GM19043 (cell line): ENCODE measurements at regions not wholly inside any gene's neighbourhood (a gene's known extent, or its start where the extent isn't known, plus 50 kb on each side); places are given as distances from the start of the nearest gene placed in this dataset.

Source experiments
- ATAC-seq: cut with Tn5 transposase; IDR thresholded peaks from one replicate; pipeline ENCODE4 v1.9.1; 2021; ENCODE audit warnings: low read depth; ENCODE audit not compliant: unreplicated experiment

GRCh38 chr9:109830545-109830944, 50.5 kb downstream of the PALM2AKAP2 start:
- ATAC-seq, result no peak

- ATAC-seq, result no peak
Measured at GRCh38 chr9:109831998-109832658, 52.1 kb downstream of the PALM2AKAP2 start.

- no peak for ATAC-seq
Measured at GRCh38 chr9:109834855-109835254, 54.9 kb downstream of the PALM2AKAP2 start.

GRCh38 chr9:109843641-109844040, 63.6 kb downstream of the PALM2AKAP2 start:
- no peak for ATAC-seq

- ATAC-seq, result no peak
Measured at GRCh38 chr9:109845226-109845625, 65.2 kb downstream of the PALM2AKAP2 start.

GRCh38 chr9:109846776-109847175, 66.8 kb downstream of the PALM2AKAP2 start:
- no peak for ATAC-seq

- no peak for ATAC-seq
Measured at GRCh38 chr9:109852556-109852955, 72.6 kb downstream of the PALM2AKAP2 start.

- ATAC-seq, result no peak
Measured at GRCh38 chr9:109855540-109855939, 75.5 kb downstream of the PALM2AKAP2 start.

GRCh38 chr9:109856785-109857184, 76.8 kb downstream of the PALM2AKAP2 start:
- no peak for ATAC-seq

GRCh38 chr9:109857336-109857735, 77.3 kb downstream of the PALM2AKAP2 start:
- ATAC-seq, result no peak

GRCh38 chr9:109859447-109859846, 79.4 kb downstream of the PALM2AKAP2 start:
- no peak for ATAC-seq

GRCh38 chr9:109860521-109860920, 80.5 kb downstream of the PALM2AKAP2 start:
- no peak for ATAC-seq

GRCh38 chr9:109861499-109861898, 81.5 kb downstream of the PALM2AKAP2 start:
- no peak for ATAC-seq

GRCh38 chr9:109861918-109862317, 81.9 kb downstream of the PALM2AKAP2 start:
- ATAC-seq, result no peak

GRCh38 chr9:109862452-109862851, 82.5 kb downstream of the PALM2AKAP2 start:
- no peak for ATAC-seq

GRCh38 chr9:109863961-109864360, 84.0 kb downstream of the PALM2AKAP2 start:
- no peak for ATAC-seq

GRCh38 chr9:109865521-109865920, 85.5 kb downstream of the PALM2AKAP2 start:
- no peak for ATAC-seq

- no peak for ATAC-seq
Measured at GRCh38 chr9:109868207-109868606, 88.2 kb downstream of the PALM2AKAP2 start.

GRCh38 chr9:109868722-109869121, 88.7 kb downstream of the PALM2AKAP2 start:
- no peak for ATAC-seq

- ATAC-seq, result no peak
Measured at GRCh38 chr9:109870365-109870764, 90.4 kb downstream of the PALM2AKAP2 start.

GRCh38 chr9:109872901-109873300, 92.9 kb downstream of the PALM2AKAP2 start:
- no peak for ATAC-seq

GRCh38 chr9:109875495-109876129, 95.6 kb downstream of the PALM2AKAP2 start:
- no peak for ATAC-seq
